HepG2 (cell line): ENCODE measurements at regions not wholly inside any gene's neighbourhood (a gene's known extent, or its start where the extent isn't known, plus 50 kb on each side); places are given as distances from the start of the nearest gene placed in this dataset.

Source experiments
- CTCF ChIP-seq: sonication (generic); formaldehyde crosslinking; IDR thresholded peaks from 2 replicates; pipeline ENCODE4 v1.5.0; 2020; ENCODE audit warnings: mild to moderate bottlenecking, missing genetic modification reagents, moderate library complexity
- DR1 ChIP-seq: sonication (generic); formaldehyde crosslinking; IDR thresholded peaks from 2 replicates; pipeline ENCODE4 v1.8.0; 2021; ENCODE audit warnings: mild to moderate bottlenecking, missing genetic modification reagents, inconsistent platforms
- ESRRA ChIP-seq: sonication (generic); formaldehyde crosslinking; IDR thresholded peaks from 2 replicates; pipeline ENCODE4 v1.5.1; 2020; ENCODE audit warnings: mild to moderate bottlenecking, low read depth, missing genetic modification reagents
- FOXK2 ChIP-seq: fragments of 450-650 bp; IDR thresholded peaks from 2 replicates; pipeline ENCODE4 v1.6.1; 2016
- HIC2 ChIP-seq: sonication (generic); formaldehyde crosslinking; IDR thresholded peaks from 2 replicates; pipeline ENCODE4 v1.9.0; 2022; ENCODE audit warnings: low read depth, missing genetic modification reagents
- NFYC ChIP-seq: IDR thresholded peaks from 2 replicates; pipeline ENCODE4 v1.6.1; 2016; ENCODE audit warnings: missing genetic modification reagents, missing compliant biosample characterization
- POLR2AphosphoS5 ChIP-seq: IDR thresholded peaks from 2 replicates; pipeline ENCODE4 v1.6.1; 2012; ENCODE audit warnings: low read depth, low read length
- RAD51 ChIP-seq: fragments of 450-650 bp; IDR thresholded peaks from 2 replicates; pipeline ENCODE4 v1.6.1; 2016; ENCODE audit warnings: borderline replicate concordance
- USF2 ChIP-seq, 2 experiments: sonication (generic) in 1 of 2; formaldehyde crosslinking in 1 of 2; IDR thresholded peaks; 2 replicates each; pipeline versions ENCODE4 v1.5.1 to v1.6.1; 2011 to 2020; ENCODE audit warnings: borderline replicate concordance in 1 of 2, low read depth in 1 of 2, low read length in 1 of 2, mild to moderate bottlenecking in 1 of 2, missing genetic modification reagents in 1 of 2, moderate library complexity in 1 of 2
- ZNF335 ChIP-seq: sonication (generic); formaldehyde crosslinking; IDR thresholded peaks from 2 replicates; pipeline ENCODE4 v1.4.0; 2020; ENCODE audit warnings: missing genetic modification reagents
- ZNF704 ChIP-seq: sonication (generic); formaldehyde crosslinking; IDR thresholded peaks from 2 replicates; pipeline ENCODE4 v1.8.1; 2023; ENCODE audit warnings: mild to moderate bottlenecking, inconsistent platforms, moderate library complexity, missing genetic modification reagents, borderline replicate concordance

- TF ChIP-seq CTCF (CRISPR knock-in tag) (no peak), FOXK2 (no peak), NFYC (CRISPR knock-in tag) (no peak), RAD51 (no peak), ZNF704 (CRISPR knock-in tag) (no peak), ZNF335 (CRISPR knock-in tag) (no peak), HIC2 (CRISPR knock-in tag) (no peak), USF2 (IDR thresholded peaks at IDR 0.05; ENCODE audit: low read depth, low read length) (no peak), USF2 (CRISPR knock-in tag; IDR thresholded peaks at IDR 0.05; ENCODE audit: borderline replicate concordance) (no peak), DR1 (CRISPR knock-in tag) (no peak), ESRRA (CRISPR knock-in tag) (no peak), POLR2AphosphoS5 (no peak)
Measured at GRCh38 chr3:13158871-13159270, 85.6 kb upstream of the IQSEC1 start.
